ENCODE measurements at regions not wholly inside any gene's neighbourhood (a gene's known extent, or its start where the extent isn't known, plus 50 kb on each side); places are given as distances from the start of the nearest gene placed in this dataset.

- peak; percentile 51; the same call in 1 of the 2 replicates for TF ChIP-seq ATF3 (IDR thresholded peaks at IDR 0.05)
- TF ChIP-seq ATF3 (CRISPR knock-in tag; conservative IDR thresholded peaks at IDR 0.05): no peak
- TF ChIP-seq ARID3B (CRISPR knock-in tag; IDR thresholded peaks at IDR 0.05; ENCODE audit: borderline replicate concordance): no peak
- peak; percentile 77 for TF ChIP-seq BACH1 (tag; IDR thresholded peaks at IDR 0.05)
- no peak for TF ChIP-seq CHAMP1 (IDR thresholded peaks at IDR 0.05)
- TF ChIP-seq BRD9 (IDR thresholded peaks at IDR 0.05; ENCODE audit: low read depth, partially characterized antibody): peak; percentile 59
- TF ChIP-seq RBM39 (optimal IDR thresholded peaks at IDR 0.05; ENCODE audit: low read depth, low read length): no peak
- peak; percentile 86 for TF ChIP-seq ZNF584 (CRISPR knock-in tag; IDR thresholded peaks at IDR 0.05; ENCODE audit: low read depth)
- TF ChIP-seq ZNF589 (CRISPR knock-in tag; IDR thresholded peaks at IDR 0.05; ENCODE audit: low read depth): peak; percentile 67; the same call in 1 of the 2 replicates
- peak; percentile 28; the same call in 1 of the 2 replicates for TF ChIP-seq OTX1 (CRISPR knock-in tag; IDR thresholded peaks at IDR 0.05)
- TF ChIP-seq NR2C1 (IDR thresholded peaks at IDR 0.05): no peak
- 0 out of 2 replicates have a peak, but pooled peaks have one; percentile 26 for TF ChIP-seq NR2C1 (tag; IDR thresholded peaks at IDR 0.05)
- TF ChIP-seq MYC (IDR thresholded peaks at IDR 0.05; ENCODE audit: low read depth, low read length): peak; percentile 38; the same call in 1 of the 2 replicates
- no peak for TF ChIP-seq MYC (CRISPR knock-in tag; IDR thresholded peaks at IDR 0.05; ENCODE audit: borderline replicate concordance, low read depth)
- TF ChIP-seq ZNF77 (CRISPR knock-in tag; IDR thresholded peaks at IDR 0.05): no peak
- no peak for TF ChIP-seq ATF6 (CRISPR knock-in tag; IDR thresholded peaks at IDR 0.05)
- TF ChIP-seq CTCF (IDR thresholded peaks at IDR 0.05 in 2 of 3, conservative IDR thresholded peaks at IDR 0.05 in 1 of 3; ENCODE audit: insufficient read depth in 2 of 3, low read depth in 1 of 3, low read length in 3 of 3): no peak
- no peak for TF ChIP-seq NR4A1 (CRISPR knock-in tag; IDR thresholded peaks at IDR 0.05)
- peak; percentile 77; the same call in 1 of the 2 replicates for TF ChIP-seq NR4A1 (tag; IDR thresholded peaks at IDR 0.05)
- peak; percentile 65 for TF ChIP-seq POLR2H (tag; IDR thresholded peaks at IDR 0.05; ENCODE audit: low read depth)
These were observed 52.9 kb upstream of the CITED4 start (continued) for GRCh38 chr1:40914927-40915569.

Data from K562 (cell line).